KMS-11 (cell line): ENCODE measurements at regions not wholly inside any gene's neighbourhood (a gene's known extent, or its start where the extent isn't known, plus 50 kb on each side); places are given as distances from the start of the nearest gene placed in this dataset.

ENCODE experiments used
- H2AFZ ChIP-seq: fragments of 200-600 bp; sonication (generic); 2 replicates; pipeline ENCODE4 v1.6.1; 2016; ENCODE audit warnings: antibody characterized with exemption, mixed run types, low read depth
- H3K27ac ChIP-seq: fragments of 200-600 bp; sonication (generic); 2 replicates; pipeline ENCODE4 v1.6.1; 2016; ENCODE audit warnings: mild to moderate bottlenecking, mixed run types
- H3K27me3 ChIP-seq: fragments of 200-600 bp; sonication (generic); 2 replicates; pipeline ENCODE4 v1.6.1; 2017; ENCODE audit warnings: mild to moderate bottlenecking, low read depth, mixed run types, moderate library complexity; ENCODE audit not compliant: insufficient read depth
- H3K36me3 ChIP-seq: fragments of 200-600 bp; sonication (generic); 2 replicates; pipeline ENCODE4 v1.6.1; 2017; ENCODE audit warnings: mild to moderate bottlenecking, mixed run types; ENCODE audit not compliant: insufficient read depth
- H3K4me1 ChIP-seq: fragments of 200-600 bp; sonication (generic); 2 replicates; pipeline ENCODE4 v1.6.1; 2016; ENCODE audit warnings: mild to moderate bottlenecking, low read depth, mixed run types; ENCODE audit not compliant: poor library complexity, severe bottlenecking
- H3K4me2 ChIP-seq: fragments of 200-600 bp; sonication (generic); 2 replicates; pipeline ENCODE4 v1.7.0; 2016; ENCODE audit warnings: mild to moderate bottlenecking, mixed run types
- H3K4me3 ChIP-seq: fragments of 200-600 bp; sonication (generic); IDR thresholded peaks from 2 replicates; pipeline ENCODE4 v1.6.1; 2017; ENCODE audit warnings: low read depth, low read length, mixed read lengths; ENCODE audit not compliant: insufficient read depth
- H3K79me2 ChIP-seq: fragments of 200-600 bp; sonication (generic); 2 replicates; pipeline ENCODE4 v1.6.1; 2016; ENCODE audit warnings: low read depth, mixed run types; ENCODE audit not compliant: insufficient read depth
- H3K9ac ChIP-seq: fragments of 200-600 bp; sonication (generic); 2 replicates; pipeline ENCODE4 v1.6.1; 2016; ENCODE audit warnings: mild to moderate bottlenecking, mixed run types
- H4K20me1 ChIP-seq: fragments of 200-600 bp; sonication (generic); 2 replicates; pipeline ENCODE4 v1.6.1; 2016; ENCODE audit warnings: mild to moderate bottlenecking, mixed run types; ENCODE audit not compliant: insufficient read depth
- TF ChIP-seq, protein P1 (sequence below): fragments of 200-600 bp; sonication (generic); conservative IDR thresholded peaks from 2 replicates; pipeline ENCODE4 v1.6.1; 2017; ENCODE audit warnings: low read depth, mild to moderate bottlenecking, antibody characterized with exemption, low read length, moderate library complexity, mixed read lengths

DNA sequence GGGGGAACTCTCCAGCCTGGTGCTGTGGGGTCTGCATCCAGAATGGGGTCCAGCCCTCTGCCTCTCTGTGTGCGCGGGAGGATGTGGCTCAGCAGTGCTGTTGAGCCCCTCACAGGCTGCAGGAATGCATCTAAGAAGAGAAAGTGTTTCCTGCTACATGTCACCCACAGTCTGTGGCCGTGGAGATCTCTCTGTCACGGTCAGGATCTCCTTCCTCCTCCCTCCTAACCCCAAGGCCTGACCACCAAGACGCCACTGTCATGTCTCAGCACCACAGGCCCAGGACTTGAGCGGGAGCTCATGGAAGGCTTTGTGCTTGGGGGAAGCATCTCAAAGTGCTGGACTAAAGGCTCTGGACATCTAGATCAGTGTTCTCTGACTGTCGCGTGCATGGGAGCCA lies 90.1 kb downstream of the SREK1 start:
- Histone ChIP-seq H3K4me2 (no peak overlapping the region), H3K27me3 (no peaks in the 10 kb centered on the region), H3K9ac (no peak overlapping the region), H4K20me1 (no peaks in the 10 kb centered on the region), H3K79me2 (no peaks in the 10 kb centered on the region), H3K36me3 (no peaks in the 10 kb centered on the region), H2AFZ (no peak overlapping the region), H3K27ac (no peak overlapping the region), H3K4me1 (no peaks in the 10 kb centered on the region), H3K4me3 (no peak overlapping the region)
- TF ChIP-seq, protein P1, sequence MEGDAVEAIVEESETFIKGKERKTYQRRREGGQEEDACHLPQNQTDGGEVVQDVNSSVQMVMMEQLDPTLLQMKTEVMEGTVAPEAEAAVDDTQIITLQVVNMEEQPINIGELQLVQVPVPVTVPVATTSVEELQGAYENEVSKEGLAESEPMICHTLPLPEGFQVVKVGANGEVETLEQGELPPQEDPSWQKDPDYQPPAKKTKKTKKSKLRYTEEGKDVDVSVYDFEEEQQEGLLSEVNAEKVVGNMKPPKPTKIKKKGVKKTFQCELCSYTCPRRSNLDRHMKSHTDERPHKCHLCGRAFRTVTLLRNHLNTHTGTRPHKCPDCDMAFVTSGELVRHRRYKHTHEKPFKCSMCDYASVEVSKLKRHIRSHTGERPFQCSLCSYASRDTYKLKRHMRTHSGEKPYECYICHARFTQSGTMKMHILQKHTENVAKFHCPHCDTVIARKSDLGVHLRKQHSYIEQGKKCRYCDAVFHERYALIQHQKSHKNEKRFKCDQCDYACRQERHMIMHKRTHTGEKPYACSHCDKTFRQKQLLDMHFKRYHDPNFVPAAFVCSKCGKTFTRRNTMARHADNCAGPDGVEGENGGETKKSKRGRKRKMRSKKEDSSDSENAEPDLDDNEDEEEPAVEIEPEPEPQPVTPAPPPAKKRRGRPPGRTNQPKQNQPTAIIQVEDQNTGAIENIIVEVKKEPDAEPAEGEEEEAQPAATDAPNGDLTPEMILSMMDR: no peak

DNA sequence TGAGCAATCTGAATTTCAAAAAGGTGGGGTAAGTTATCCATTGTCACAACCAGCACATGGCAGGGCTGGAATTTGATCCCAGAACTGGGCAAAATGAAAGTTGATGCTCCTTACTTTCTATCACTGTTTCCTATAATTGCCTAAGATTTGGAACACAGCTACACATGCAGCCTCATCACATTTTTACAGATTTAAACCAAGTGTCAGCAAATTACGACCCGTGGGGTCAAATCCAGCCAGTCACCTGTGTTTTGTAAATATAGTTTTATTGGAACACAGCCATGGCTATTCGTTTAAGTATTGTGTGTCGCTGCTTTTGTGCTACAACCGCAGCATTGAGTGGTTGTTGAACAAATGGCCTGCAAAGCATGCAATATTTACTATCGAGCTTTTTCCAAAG lies 94.3 kb downstream of the SREK1 start:
- H3K9ac ChIP-seq: no peak overlapping the region
- TF ChIP-seq, protein P1: no peak
- H3K79me2 ChIP-seq: no peaks in the 10 kb centered on the region
- H4K20me1 ChIP-seq: no peaks in the 10 kb centered on the region
- no peaks in the 10 kb centered on the region for H3K36me3 ChIP-seq
- no peak overlapping the region for H3K27ac ChIP-seq
- H3K4me3 ChIP-seq: no peak overlapping the region
- no peaks in the 10 kb centered on the region for H3K4me1 ChIP-seq
- H2AFZ ChIP-seq: no peak overlapping the region
- H3K27me3 ChIP-seq: no peaks in the 10 kb centered on the region
- no peak overlapping the region for H3K4me2 ChIP-seq

DNA sequence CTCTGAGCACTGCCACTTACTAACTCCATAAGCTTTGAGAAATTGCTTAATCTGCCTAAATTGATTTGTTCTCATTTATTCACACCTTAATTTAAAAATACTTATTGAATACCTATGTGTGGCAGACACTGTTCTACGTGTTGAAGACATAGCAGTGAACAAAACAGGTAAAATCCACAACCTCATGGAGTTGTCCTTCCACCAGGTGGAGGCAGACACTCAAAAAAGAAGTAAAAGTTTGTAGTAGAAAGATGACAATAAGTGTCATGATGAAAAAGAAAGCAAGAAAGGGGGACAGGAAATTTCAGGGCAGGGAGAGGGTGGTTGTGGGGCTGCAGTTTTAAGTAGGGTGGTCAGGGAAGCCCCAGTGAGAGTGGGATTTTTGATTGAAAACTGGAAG lies 94.9 kb downstream of the SREK1 start:
- TF ChIP-seq, protein P1: peak; percentile 54; the same call in 1 of the 2 replicates
- no peaks in the 10 kb centered on the region for H3K27me3 ChIP-seq
- H3K36me3 ChIP-seq: no peaks in the 10 kb centered on the region
- no peaks in the 10 kb centered on the region for H3K79me2 ChIP-seq
- no peak overlapping the region for H2AFZ ChIP-seq
- no peaks in the 10 kb centered on the region for H4K20me1 ChIP-seq
- H3K4me2 ChIP-seq: no peak overlapping the region
- H3K4me3 ChIP-seq: no peak overlapping the region
- no peaks in the 10 kb centered on the region for H3K4me1 ChIP-seq
- H3K9ac ChIP-seq: no peak overlapping the region
- no peak overlapping the region for H3K27ac ChIP-seq

DNA sequence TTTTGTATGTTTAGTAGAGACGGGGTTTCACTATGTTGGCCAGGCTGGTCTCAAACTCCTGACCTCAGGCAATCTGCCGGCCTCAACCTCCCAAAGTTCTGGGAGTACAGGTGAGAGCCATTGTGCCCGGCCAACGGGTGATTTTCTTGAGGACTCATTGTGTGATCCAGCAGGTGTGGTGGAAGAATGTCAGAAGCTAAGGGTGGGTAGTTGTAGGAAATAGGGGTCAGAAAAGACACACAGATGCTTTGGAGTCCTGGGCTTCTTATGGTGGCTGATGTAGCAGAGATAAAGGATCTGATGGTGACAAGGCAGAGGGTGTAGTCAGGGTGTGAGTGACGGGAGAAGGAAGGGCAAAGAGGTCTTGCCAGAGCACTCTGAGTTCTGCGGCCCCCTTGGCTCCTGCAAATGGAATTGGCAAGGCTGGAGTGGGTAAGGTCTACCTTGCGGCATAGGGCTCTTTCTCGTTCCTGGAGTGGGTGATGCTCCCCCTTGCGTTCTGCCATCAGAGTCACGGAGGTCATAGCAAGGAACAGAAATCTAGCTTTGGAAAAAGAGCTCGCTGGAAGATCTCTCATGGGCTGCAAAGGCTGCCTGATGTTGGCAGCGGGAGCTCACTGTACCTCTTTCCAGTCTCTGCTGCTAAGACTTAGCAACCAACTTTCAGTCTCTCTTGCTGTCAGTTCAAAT lies 97.2 kb downstream of the SREK1 start:
- H3K27ac ChIP-seq: no peak overlapping the region
- no peaks in the 10 kb centered on the region for H3K4me1 ChIP-seq
- TF ChIP-seq, protein P1: no peak
- H4K20me1 ChIP-seq: no peaks in the 10 kb centered on the region
- H2AFZ ChIP-seq: no peak overlapping the region
- no peaks in the 10 kb centered on the region for H3K36me3 ChIP-seq
- no peaks in the 10 kb centered on the region for H3K27me3 ChIP-seq
- no peak overlapping the region for H3K9ac ChIP-seq
- no peak overlapping the region for H3K4me2 ChIP-seq
- no peaks in the 10 kb centered on the region for H3K79me2 ChIP-seq
- H3K4me3 ChIP-seq: no peak overlapping the region
